ENCODE measurements at regions not wholly inside any gene's neighbourhood (a gene's known extent, or its start where the extent isn't known, plus 50 kb on each side); places are given as distances from the start of the nearest gene placed in this dataset.

DNA sequence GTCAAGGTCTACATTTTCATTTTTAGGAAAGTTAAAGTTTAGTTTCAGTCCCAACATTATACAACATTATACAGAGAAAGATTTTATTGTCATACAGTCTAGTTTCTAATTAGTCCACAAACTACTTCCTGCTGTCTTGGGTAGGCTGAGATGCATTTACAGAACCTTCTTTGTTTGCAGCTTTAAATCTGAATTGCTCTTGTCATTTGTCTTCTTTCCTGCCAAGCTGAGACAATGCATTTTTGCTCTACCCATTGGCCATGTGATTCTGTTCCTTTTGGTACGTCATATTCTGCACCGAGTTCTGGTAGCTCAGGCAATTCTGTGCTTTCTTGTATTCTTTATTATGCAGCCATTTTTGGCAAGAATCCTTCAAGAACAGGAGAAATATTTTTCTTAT lies 228.5 kb downstream of the ATP23 start:
- TF ChIP-seq, protein P1, sequence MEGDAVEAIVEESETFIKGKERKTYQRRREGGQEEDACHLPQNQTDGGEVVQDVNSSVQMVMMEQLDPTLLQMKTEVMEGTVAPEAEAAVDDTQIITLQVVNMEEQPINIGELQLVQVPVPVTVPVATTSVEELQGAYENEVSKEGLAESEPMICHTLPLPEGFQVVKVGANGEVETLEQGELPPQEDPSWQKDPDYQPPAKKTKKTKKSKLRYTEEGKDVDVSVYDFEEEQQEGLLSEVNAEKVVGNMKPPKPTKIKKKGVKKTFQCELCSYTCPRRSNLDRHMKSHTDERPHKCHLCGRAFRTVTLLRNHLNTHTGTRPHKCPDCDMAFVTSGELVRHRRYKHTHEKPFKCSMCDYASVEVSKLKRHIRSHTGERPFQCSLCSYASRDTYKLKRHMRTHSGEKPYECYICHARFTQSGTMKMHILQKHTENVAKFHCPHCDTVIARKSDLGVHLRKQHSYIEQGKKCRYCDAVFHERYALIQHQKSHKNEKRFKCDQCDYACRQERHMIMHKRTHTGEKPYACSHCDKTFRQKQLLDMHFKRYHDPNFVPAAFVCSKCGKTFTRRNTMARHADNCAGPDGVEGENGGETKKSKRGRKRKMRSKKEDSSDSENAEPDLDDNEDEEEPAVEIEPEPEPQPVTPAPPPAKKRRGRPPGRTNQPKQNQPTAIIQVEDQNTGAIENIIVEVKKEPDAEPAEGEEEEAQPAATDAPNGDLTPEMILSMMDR (IDR thresholded peaks at IDR 0.05), result no peak
- TF ChIP-seq POLR2A (IDR thresholded peaks at IDR 0.05), result no peak
